Liver (tissue), 8 donors: ENCODE measurements at regions not wholly inside any gene's neighbourhood (a gene's known extent, or its start where the extent isn't known, plus 50 kb on each side); places are given as distances from the start of the nearest gene placed in this dataset.

ENCODE experiments used
- DNase-seq: peaks from one replicate; pipeline ENCODE4 v3.0.0-alpha.2; 2017; ENCODE audit warnings: low spot score
- H3K27ac ChIP-seq, 2 donors: one replicate each; pipeline ENCODE4 v1.7.0; 2013; ENCODE audit warnings: inconsistent platforms in 2 of 2, low read length in 2 of 2, control low read depth in 1 of 2, low read depth in 1 of 2, mild to moderate bottlenecking in 1 of 2
- H3K27me3 ChIP-seq, 4 donors: one replicate each; pipeline versions ENCODE4 v1.6.1 to v1.7.0; 2013; ENCODE audit warnings: low read length in 3 of 4, inconsistent platforms in 1 of 4, mild to moderate bottlenecking in 1 of 4, moderate library complexity in 1 of 4; ENCODE audit not compliant: control insufficient read depth in 4 of 4, insufficient read depth in 4 of 4
- H3K36me3 ChIP-seq, 4 donors: one replicate each; pipeline versions ENCODE4 v1.6.1 to v1.7.0; 2013; ENCODE audit warnings: low read length in 3 of 4, mild to moderate bottlenecking in 3 of 4, low read depth in 1 of 4, moderate library complexity in 1 of 4; ENCODE audit not compliant: control insufficient read depth in 4 of 4, insufficient read depth in 3 of 4
- H3K4me1 ChIP-seq, 4 donors: one replicate each; pipeline versions ENCODE4 v1.6.1 to v1.7.0; 2013; ENCODE audit warnings: low read length in 3 of 4, mild to moderate bottlenecking in 3 of 4, moderate library complexity in 1 of 4; ENCODE audit not compliant: control insufficient read depth in 4 of 4, insufficient read depth in 4 of 4
- H3K4me3 ChIP-seq, 3 donors: one replicate each; pipeline versions ENCODE4 v1.6.1 to v1.7.0; 2013; ENCODE audit warnings: low read length in 3 of 3, control low read depth in 1 of 3, low read depth in 1 of 3, mild to moderate bottlenecking in 1 of 3
- H3K9ac ChIP-seq, 2 donors: one replicate each; pipeline ENCODE4 v1.7.0; 2013; ENCODE audit warnings: low read length in 2 of 2, mild to moderate bottlenecking in 2 of 2, moderate library complexity in 2 of 2, control low read depth in 1 of 2, low read depth in 1 of 2
- H3K9me3 ChIP-seq, 4 donors: one replicate each; pipeline versions ENCODE4 v1.6.1 to v1.7.0; 2013; ENCODE audit warnings: low read length in 3 of 4; ENCODE audit not compliant: control insufficient read depth in 4 of 4
- ATF3 ChIP-seq: IDR thresholded peaks from 2 replicates; pipeline ENCODE4 v1.6.1; 2016; ENCODE audit warnings: antibody characterized with exemption
- CTCF ChIP-seq: fragments of 150-350 bp; IDR thresholded peaks from 2 replicates; pipeline ENCODE4 v1.5.1; 2017; ENCODE audit warnings: improper control_type of control experiment, low read depth, low read length; ENCODE audit not compliant: missing input control
- EGR1 ChIP-seq, 2 donors: IDR thresholded peaks; 2 replicates each; pipeline ENCODE4 v1.6.1; 2016 to 2018; ENCODE audit warnings: antibody characterized with exemption in 2 of 2, low read depth in 2 of 2
- FOXA1 ChIP-seq: IDR thresholded peaks from 2 replicates; pipeline ENCODE4 v1.6.1; 2016; ENCODE audit warnings: antibody characterized with exemption
- FOXA2 ChIP-seq: IDR thresholded peaks from 2 replicates; pipeline ENCODE4 v1.6.1; 2016; ENCODE audit warnings: antibody characterized with exemption
- GABPA ChIP-seq, 2 donors: IDR thresholded peaks in 1 of 2; conservative IDR thresholded peaks in 1 of 2; 2 replicates each; pipeline ENCODE4 v1.6.1; 2016; ENCODE audit warnings: antibody characterized with exemption in 2 of 2, mild to moderate bottlenecking in 1 of 2, moderate library complexity in 1 of 2
- HNF4A ChIP-seq, 2 donors: conservative IDR thresholded peaks; 2 replicates each; pipeline ENCODE4 v1.6.1; 2016; ENCODE audit warnings: antibody characterized with exemption in 2 of 2, mild to moderate bottlenecking in 2 of 2
- HNF4G ChIP-seq: IDR thresholded peaks from 2 replicates; pipeline ENCODE4 v1.6.1; 2016; ENCODE audit warnings: antibody characterized with exemption
- JUND ChIP-seq, 2 donors: IDR thresholded peaks; 2 replicates each; pipeline ENCODE4 v1.6.1; 2016; ENCODE audit warnings: antibody characterized with exemption in 2 of 2
- MAX ChIP-seq: IDR thresholded peaks from 2 replicates; pipeline ENCODE4 v1.6.1; 2016; ENCODE audit warnings: antibody characterized with exemption
- NR2F2 ChIP-seq: IDR thresholded peaks from 2 replicates; pipeline ENCODE4 v1.6.1; 2016; ENCODE audit warnings: antibody characterized with exemption
- RAD21 ChIP-seq, 2 donors: IDR thresholded peaks; 2 replicates each; pipeline ENCODE4 v1.6.1; 2016; ENCODE audit warnings: antibody characterized with exemption in 2 of 2, mild to moderate bottlenecking in 2 of 2
- REST ChIP-seq: IDR thresholded peaks from 2 replicates; pipeline ENCODE4 v1.6.1; 2016; ENCODE audit warnings: antibody characterized with exemption, mild to moderate bottlenecking
- RXRA ChIP-seq, 2 donors: IDR thresholded peaks; 2 replicates each; pipeline ENCODE4 v1.6.1; 2017 to 2018; ENCODE audit warnings: antibody characterized with exemption in 2 of 2, mild to moderate bottlenecking in 1 of 2
- SP1 ChIP-seq: IDR thresholded peaks from 2 replicates; pipeline ENCODE4 v1.6.1; 2018; ENCODE audit warnings: antibody characterized with exemption, mild to moderate bottlenecking
- TAF1 ChIP-seq: conservative IDR thresholded peaks from 2 replicates; pipeline ENCODE4 v1.6.1; 2016; ENCODE audit warnings: antibody characterized with exemption, mild to moderate bottlenecking
- YY1 ChIP-seq: IDR thresholded peaks from 2 replicates; pipeline ENCODE4 v1.6.1; 2016; ENCODE audit warnings: antibody characterized with exemption, mild to moderate bottlenecking
- ZBTB33 ChIP-seq: IDR thresholded peaks from 2 replicates; pipeline ENCODE4 v1.6.1; 2016; ENCODE audit warnings: antibody characterized with exemption
- WGBS: extraction: QIAGEN DNeasy Blood & Tissue Kit; methylation state at CpG from one replicate; pipeline ENCODE4 v1.1.7; 2013; 5-methylcytosine and 5-hydroxymethylcytosine counted together
- donor health status: healthy.
- donor health status: healthy.
- donor health status: healthy.
- donor health status: healthy.
- donor health status: healthy.

GRCh38 chr2:103785432-103785831, 1023.6 kb downstream of the TMEM182 start:
- Histone ChIP-seq H3K27me3 (no peaks in the 10 kb centered on the region), H3K4me3 (no peak overlapping the region), H3K4me1 (peaks cover 5 to 26% (median 25%) of the 10 kb centered on the region in 4 donors), H3K9me3 (no peaks in the 10 kb centered on the region), H3K9ac (no peak overlapping the region), H3K36me3 (no peaks in the 10 kb centered on the region), H3K27ac (no peak overlapping the region)
- TF ChIP-seq ATF3 = no peak
- no peak for TF ChIP-seq JUND (IDR thresholded peaks at IDR 0.05)
- TF ChIP-seq EGR1 (IDR thresholded peaks at IDR 0.05; ENCODE audit: low read depth in 2 of 2) = no peak
- no peak for TF ChIP-seq MAX
- TF ChIP-seq ZBTB33 = no peak
- TF ChIP-seq NR2F2 = no peak
- no peak for DNase-seq
- 34% methylated on average over 1 of the region's 1 CpG for WGBS

- Histone ChIP-seq H3K9ac (no peak overlapping the region), H3K27me3 (no peaks in the 10 kb centered on the region), H3K9me3 (no peaks in the 10 kb centered on the region), H3K4me3 (no peak overlapping the region), H3K36me3 (no peaks in the 10 kb centered on the region), H3K4me1 (peaks cover 5 to 26% (median 25%) of the 10 kb centered on the region in 4 donors), H3K27ac (no peak overlapping the region)
- TF ChIP-seq ZBTB33 (no peak), FOXA2 (no peak), RAD21 (IDR thresholded peaks at IDR 0.05) (no peak), REST (no peak), RXRA (IDR thresholded peaks at IDR 0.05) (no peak), CTCF (no peak), MAX (no peak), HNF4A (conservative IDR thresholded peaks at IDR 0.05) (no peak), SP1 (no peak), TAF1 (no peak), YY1 (no peak), ATF3 (no peak), FOXA1 (no peak), EGR1 (IDR thresholded peaks at IDR 0.05; ENCODE audit: low read depth in 2 of 2) (no peak), GABPA (IDR thresholded peaks at IDR 0.05 in 1 of 2, conservative IDR thresholded peaks at IDR 0.05 in 1 of 2) (no peak), NR2F2 (no peak), JUND (IDR thresholded peaks at IDR 0.05) (no peak), HNF4G (no peak)
- DNase-seq = no peak
Measured at GRCh38 chr2:103785956-103786355, 1024.1 kb downstream of the TMEM182 start.
